Spleen (tissue), 7 donors: ENCODE measurements at regions not wholly inside any gene's neighbourhood (a gene's known extent, or its start where the extent isn't known, plus 50 kb on each side); places are given as distances from the start of the nearest gene placed in this dataset.

Source experiments
- POLR2AphosphoS5 ChIP-seq, 3 donors: sonication (generic); formaldehyde crosslinking; IDR thresholded peaks; one replicate each; pipeline ENCODE4 v1.5.1; 2017; ENCODE audit warnings: antibody characterized with exemption in 3 of 3
- TF ChIP-seq, protein P1 (sequence below), 11 experiments: fragments of 200-600 bp in 7 of 11; fragments of 450-650 bp in 4 of 11; sonication (generic) in 4 of 11; IDR thresholded peaks in 8 of 11; conservative IDR thresholded peaks in 3 of 11; 1 replicate in 7 of 11; 2 replicates in 4 of 11; pipeline versions ENCODE4 v1.4.0 to v1.8.0; 2016 to 2021; ENCODE audit warnings: antibody characterized with exemption in 11 of 11, inconsistent platforms in 4 of 11, mild to moderate bottlenecking in 1 of 11
- donor health status: DM: no; HTN: no; CAD: no; lungs with moderate emphysema.
- donor health status: DM: no; HTN: no; CAD: no.
- donor health status: DM: no; HTN: no; CAD: no.

DNA sequence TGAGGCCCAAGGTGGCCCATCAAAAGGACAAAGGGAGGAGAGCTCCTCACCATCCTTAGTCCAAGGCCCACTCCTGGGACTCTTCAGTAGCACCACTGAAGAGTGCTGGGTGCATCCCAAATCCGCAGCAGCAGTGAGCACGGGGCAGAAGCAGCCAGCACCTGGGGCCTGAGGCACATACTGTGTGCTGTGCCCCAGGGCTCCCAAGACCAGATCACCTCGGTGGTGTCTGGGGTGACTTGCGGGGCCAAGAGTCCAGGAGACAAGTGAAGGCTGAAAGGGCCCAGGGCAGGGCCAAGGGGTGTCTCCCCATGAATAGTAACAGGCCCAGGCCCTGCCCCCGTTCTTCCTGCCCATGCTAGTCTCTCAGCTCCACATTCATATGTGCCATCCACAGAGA is 59.9 kb upstream of the INSIG1 start:
- no peak for TF ChIP-seq POLR2AphosphoS5 (IDR thresholded peaks at IDR 0.05)
- TF ChIP-seq, protein P1, sequence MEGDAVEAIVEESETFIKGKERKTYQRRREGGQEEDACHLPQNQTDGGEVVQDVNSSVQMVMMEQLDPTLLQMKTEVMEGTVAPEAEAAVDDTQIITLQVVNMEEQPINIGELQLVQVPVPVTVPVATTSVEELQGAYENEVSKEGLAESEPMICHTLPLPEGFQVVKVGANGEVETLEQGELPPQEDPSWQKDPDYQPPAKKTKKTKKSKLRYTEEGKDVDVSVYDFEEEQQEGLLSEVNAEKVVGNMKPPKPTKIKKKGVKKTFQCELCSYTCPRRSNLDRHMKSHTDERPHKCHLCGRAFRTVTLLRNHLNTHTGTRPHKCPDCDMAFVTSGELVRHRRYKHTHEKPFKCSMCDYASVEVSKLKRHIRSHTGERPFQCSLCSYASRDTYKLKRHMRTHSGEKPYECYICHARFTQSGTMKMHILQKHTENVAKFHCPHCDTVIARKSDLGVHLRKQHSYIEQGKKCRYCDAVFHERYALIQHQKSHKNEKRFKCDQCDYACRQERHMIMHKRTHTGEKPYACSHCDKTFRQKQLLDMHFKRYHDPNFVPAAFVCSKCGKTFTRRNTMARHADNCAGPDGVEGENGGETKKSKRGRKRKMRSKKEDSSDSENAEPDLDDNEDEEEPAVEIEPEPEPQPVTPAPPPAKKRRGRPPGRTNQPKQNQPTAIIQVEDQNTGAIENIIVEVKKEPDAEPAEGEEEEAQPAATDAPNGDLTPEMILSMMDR (IDR thresholded peaks at IDR 0.05 in 8 of 11, conservative IDR thresholded peaks at IDR 0.05 in 3 of 11), result no peak
